HG02981 (cell line): ENCODE measurements at regions not wholly inside any gene's neighbourhood (a gene's known extent, or its start where the extent isn't known, plus 50 kb on each side); places are given as distances from the start of the nearest gene placed in this dataset.

Experiments
- ATAC-seq: cut with Tn5 transposase; IDR thresholded peaks from one replicate; pipeline ENCODE4 v1.9.1; 2021; ENCODE audit warnings: mild to moderate bottlenecking, moderate library complexity; ENCODE audit not compliant: unreplicated experiment

GRCh38 chr3:127405791-127406190, 117.9 kb upstream of the PRR20G start:
- no peak for ATAC-seq

GRCh38 chr3:127405010-127405598, 117.3 kb upstream of the PRR20G start:
- no peak for ATAC-seq

GRCh38 chr3:127404221-127405009, 116.6 kb upstream of the PRR20G start:
- no peak for ATAC-seq

GRCh38 chr3:127403795-127404194, 115.9 kb upstream of the PRR20G start:
- no peak for ATAC-seq

DNA sequence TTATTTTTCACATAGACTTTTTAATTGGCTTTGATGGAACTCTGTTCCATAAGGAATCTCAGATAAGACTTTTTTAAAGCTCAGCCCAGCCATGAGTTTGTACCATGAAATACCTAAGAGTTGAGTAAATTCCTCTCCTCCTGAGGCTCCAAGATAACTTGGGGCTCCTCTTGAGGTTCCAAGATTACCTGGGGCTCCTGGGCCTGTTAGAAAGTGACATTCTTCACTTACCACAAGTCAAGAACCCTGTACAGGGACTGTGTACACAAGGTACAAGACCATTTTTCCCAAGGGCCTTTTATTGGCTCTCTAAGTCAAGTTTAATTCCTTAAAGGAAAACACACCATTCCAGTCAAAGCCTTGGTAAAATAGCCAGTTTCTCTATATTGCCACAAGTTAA, 111.3 kb upstream of the PRR20G start:
- no peak for ATAC-seq

GRCh38 chr3:127396473-127396872, 108.6 kb upstream of the PRR20G start:
- no peak for ATAC-seq

GRCh38 chr3:127395663-127396355, 108.0 kb upstream of the PRR20G start:
- ATAC-seq = no peak

DNA sequence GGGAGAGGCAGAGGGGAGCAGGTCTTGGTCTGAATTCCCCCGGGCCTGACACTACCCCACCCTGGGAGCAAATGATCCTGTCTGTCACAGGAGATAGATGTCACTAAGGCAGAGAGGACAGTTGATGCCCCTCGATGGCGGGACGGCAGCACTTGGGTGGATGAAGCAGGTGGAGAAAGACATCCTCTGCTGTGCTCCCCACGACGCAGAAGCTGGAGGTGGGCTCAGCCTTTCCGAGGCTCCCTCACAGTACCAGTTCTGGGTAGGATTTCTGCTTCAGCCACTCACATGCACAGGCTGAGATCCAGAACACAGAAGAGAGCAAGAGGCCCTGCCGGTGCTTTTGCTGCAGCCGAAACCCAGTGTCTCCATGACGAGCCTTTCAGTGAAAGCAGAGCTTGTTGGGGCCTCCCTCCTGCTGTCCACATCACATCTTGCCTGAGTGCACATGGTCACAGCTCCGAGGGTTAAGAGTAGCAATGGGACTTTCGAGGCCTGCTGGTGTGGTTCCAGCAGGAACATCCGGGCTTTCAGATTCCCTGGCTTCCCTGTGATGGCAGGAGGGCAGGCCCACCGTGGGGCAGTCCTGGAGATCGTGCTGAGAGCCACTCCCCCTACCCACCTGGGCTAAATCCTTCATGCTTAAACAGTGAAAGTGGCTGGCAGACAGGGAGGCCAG, 107.3 kb upstream of the PRR20G start:
- no peak for ATAC-seq

- ATAC-seq = no peak
Observed at GRCh38 chr3:127394031-127394430, 106.2 kb upstream of the PRR20G start.

- ATAC-seq = no peak
Observed at GRCh38 chr3:127393131-127393820, 105.4 kb upstream of the PRR20G start.

DNA sequence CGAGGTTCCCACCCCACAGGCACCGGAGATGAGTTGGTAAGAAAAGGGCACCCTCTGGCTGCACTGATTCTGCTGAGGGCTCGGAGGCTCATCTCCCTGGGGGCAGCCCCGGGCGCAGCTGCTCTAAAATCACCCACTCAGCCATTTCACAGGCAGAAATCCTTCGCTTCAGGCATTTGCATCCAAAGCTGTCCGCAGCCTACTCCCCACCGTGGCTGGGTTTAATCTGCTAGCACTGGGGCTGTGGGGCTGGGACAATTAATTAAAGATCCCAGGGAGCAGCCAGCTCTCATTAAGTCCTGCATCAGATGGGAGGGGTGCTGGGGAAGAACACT, 104.3 kb upstream of the PRR20G start:
- ATAC-seq = no peak

GRCh38 chr3:127391436-127392155, 103.8 kb upstream of the PRR20G start:
- no peak for ATAC-seq

- ATAC-seq = no peak
Observed at GRCh38 chr3:127390365-127391025, 102.6 kb upstream of the PRR20G start.

DNA sequence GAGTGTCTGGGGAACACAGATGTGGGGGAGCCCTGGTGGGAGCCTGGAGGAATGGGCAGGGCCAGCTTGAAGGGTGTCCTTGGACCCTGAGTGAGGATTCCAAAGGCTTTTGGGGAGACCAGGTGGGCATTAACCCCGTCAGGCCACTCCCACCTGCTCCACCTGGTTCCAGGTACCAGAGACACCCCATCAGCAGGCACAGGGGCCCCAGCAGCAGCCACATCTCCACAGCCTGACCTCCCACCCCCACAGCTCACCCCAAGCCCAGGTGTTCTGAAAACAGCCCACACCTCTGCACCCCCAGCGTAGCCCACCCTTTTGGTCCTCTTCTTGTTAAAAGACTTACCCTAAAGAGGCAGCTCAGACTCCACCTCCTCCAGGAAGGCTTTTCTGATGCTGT, 102.1 kb upstream of the PRR20G start:
- no peak for ATAC-seq

- ATAC-seq = no peak
Observed at GRCh38 chr3:127389420-127389819, 101.6 kb upstream of the PRR20G start.

- ATAC-seq = no peak
Observed at GRCh38 chr3:127388427-127388826, 100.6 kb upstream of the PRR20G start.

- no peak for ATAC-seq
Observed at GRCh38 chr3:127387556-127388153, 99.8 kb upstream of the PRR20G start.

DNA sequence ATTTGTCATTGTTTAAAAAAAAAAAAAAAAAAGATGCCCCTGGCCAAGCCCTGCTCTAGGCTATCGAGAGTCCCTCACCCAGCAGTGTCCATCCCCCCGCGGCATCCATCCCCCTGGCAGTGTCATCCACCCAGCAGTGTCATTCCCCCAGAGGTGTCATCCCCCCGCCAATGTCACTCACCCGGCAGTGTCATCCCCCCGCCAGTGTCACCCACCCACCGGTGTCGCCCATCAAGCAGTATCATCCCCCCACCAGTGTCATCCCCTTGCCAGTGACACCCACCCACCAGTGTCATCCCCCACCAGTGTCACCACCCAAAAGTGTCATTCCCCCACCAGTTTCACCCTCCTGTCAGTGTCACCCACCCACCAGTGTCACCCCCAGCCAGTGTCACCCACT, 99.3 kb upstream of the PRR20G start:
- ATAC-seq = no peak

- no peak for ATAC-seq
Observed at GRCh38 chr3:127386490-127386889, 98.6 kb upstream of the PRR20G start.

- ATAC-seq = no peak
Observed at GRCh38 chr3:127385540-127385870, 97.7 kb upstream of the PRR20G start.
